NCI-H345 (cell line): ENCODE measurements at regions not wholly inside any gene's neighbourhood (a gene's known extent, or its start where the extent isn't known, plus 50 kb on each side); places are given as distances from the start of the nearest gene placed in this dataset.
"Not testable (repeated sequence)": the region's sequence is repeated elsewhere in the genome, so short reads cannot be mapped to it uniquely, and the experiment has no call there.

Experiments used
- DNase-seq: peaks from one replicate; lab custom pipeline; 2025; lab: John Stamatoyannopoulos, UW

DNA sequence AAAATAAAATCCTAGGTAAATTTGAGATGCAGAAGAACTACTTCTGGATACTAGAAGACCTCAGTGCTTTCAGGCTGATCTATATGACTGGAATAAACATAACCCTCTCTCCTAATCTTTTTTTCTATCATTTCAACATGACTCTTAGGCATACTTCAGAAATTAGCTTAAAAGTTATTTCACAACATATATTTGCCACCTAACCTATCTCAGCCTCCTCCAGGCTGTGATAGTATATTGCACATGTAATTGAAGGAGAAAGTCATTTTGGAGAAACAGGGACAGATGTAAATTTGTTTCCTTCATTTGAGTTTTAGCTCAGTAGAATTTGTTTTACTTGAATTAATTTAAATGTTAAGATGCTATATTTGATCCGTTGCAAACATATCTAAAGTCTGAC lies 1932.3 kb upstream of the CDH6 start:
- DNase-seq, result no peak

DNA sequence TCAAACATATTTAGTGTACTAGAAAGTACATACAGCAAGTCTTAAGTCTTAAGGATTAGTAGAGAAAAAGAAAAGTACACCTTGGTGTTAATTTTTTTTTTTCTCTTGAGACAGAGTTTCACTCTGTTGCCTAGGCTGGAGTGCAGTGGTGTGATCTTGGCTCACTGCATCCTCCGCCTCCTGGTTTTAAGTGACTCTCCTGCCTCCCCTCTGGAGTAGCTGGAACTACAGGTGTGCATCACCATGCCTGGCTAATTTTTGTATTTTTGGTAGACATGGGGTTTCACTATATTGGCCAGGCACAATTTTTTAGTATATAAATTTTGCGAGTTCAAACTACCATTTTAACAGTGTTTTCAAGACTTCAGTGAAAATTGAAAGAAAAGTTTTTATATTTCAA lies 1941.1 kb upstream of the CDH6 start:
- no peak for DNase-seq

DNA sequence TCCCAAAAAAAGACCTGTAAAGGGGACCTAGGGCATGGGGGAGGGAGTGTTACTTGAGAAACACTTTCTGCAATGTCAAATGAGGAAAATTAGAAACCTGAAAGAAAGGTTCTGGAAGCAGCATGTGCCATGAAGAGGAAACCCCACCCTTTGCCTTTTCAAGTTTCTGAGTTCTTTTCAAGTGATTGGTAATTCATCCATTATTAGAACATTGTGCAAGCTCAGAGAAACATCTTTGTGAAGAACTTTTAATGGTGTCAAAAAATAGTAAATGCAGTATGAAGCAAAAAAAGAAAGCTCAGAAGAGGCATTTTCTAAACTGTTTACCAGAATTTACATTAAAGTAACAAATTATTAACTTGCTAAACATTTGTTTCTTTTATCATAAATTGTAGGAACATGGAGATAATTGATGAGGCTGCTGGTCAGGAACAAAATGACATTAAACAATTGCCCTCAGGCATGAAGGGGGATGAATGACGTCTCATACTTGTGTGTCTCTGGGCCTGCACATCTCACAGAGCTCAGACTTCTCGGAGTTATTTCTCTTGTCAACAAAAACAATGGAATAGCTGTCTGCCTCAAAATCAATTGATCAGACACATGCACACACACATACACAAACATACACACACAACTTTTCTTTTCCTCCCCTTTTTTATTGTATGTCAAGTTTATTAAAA lies 1946.0 kb upstream of the CDH6 start:
- DNase-seq, result no peak

DNA sequence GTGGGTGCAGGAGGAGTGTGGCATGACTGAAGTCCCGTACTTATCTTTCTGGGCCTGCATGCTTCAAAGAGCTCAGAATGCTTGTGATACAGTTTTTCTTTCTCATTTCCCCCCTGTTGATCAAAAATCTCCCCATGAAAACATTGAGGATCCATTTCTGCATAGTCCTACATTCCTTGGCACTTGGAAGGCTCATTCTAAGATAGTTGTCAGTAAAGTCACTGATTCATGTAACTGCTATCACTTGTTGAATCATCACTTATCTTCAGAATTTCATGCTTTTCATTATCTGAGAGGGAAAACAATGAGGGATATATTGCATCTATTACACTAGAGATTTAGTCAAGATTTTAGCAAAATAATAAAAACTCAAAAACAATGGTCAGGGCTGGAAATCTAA lies 1953.1 kb upstream of the CDH6 start:
- DNase-seq, result no peak

DNA sequence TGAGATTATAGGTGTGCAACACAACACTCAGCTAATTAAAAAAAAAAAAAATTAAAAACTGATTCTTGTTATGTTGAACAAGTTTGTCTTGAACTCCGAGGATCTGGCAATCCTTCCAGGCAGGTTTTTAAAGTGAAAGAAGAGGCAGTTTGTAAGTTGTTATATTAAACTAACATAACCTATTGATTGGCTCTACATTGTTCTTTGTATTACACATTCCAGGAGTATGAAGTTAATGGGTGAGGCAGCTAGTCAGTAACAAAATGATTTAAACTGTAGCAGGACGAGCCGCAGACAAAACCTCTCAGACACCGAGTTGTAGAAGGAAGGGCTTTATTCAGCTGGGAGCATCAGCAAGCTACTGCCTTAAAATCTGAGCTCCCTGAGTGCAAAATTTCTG lies 1953.9 kb upstream of the CDH6 start:
- no peak for DNase-seq

DNA sequence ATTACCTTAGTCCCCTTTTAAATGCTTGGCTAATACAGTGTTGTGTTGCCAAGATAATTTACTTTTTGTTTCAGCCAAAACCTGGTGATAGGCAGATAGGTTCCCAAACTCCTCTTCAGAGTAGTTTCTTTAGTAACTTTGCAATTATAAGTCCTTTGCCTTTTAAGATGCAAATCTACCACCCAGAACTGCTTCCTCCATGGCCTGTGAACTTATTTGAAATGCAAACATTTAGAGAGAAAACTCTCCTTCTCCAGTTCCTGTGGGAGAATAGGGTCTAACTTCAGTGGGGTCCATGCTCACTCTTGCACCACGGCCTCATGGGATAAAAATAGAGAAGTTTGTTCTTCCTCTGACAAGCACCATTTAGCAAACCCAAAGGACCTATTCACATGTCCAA lies 1955.4 kb upstream of the CDH6 start:
- DNase-seq, result no peak

DNA sequence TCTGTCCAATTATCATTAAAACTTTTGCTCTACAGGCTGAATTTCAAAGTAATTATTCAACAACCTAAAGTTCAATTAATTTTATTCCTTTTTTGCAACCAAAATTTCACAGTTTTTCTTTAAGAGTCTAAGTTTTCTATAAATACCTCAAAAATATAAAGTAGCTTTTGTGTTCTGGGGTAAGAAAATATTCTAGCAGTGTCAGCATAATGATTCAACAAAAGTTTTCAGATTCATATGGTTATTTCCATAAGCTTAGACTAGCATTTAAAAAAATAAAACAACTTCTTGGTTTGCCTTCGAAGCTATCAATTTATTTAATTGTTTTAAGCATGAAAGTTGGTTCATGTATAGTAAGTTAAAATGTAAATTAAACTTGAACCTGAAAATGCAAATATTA lies 1962.3 kb upstream of the CDH6 start:
- no peak for DNase-seq

DNA sequence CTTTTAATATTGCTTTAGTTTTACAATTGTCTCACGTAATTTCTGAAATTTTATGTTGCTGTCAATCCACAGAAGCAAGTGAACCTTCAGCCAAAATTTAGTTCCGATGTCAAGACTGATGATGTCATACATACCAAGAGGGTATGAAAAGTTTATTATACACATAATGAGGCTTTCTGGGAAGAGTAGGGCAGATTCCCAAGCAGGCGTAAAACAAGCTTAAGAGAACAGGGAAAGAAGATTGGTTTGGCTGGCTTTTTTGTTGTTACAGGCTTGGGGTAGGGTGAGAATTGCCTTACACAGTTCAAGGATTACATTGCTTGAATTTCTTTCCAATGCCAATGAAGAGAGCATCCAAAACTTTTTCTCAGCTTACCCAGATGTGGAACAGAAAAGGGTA lies 1962.9 kb upstream of the CDH6 start:
- DNase-seq, result no peak

DNA sequence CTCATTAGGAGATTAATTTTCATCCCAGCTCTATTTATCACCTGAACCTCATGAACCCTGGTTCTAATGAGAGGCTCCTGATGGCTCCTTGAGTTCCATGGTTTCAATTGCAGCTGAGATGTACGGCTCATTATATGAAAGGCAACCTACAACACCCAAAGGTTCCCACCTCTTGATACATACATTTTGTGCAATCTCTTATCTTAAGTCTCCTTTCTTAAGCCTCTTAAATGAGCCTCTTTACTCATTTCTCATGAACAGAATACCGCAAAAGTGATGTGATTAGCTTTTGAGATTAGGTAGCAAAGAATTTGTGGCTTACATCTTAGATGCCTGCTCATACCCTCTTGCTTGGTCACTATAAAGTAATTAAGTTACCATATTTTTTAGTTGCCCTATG lies 1964.0 kb upstream of the CDH6 start:
- no peak for DNase-seq

DNA sequence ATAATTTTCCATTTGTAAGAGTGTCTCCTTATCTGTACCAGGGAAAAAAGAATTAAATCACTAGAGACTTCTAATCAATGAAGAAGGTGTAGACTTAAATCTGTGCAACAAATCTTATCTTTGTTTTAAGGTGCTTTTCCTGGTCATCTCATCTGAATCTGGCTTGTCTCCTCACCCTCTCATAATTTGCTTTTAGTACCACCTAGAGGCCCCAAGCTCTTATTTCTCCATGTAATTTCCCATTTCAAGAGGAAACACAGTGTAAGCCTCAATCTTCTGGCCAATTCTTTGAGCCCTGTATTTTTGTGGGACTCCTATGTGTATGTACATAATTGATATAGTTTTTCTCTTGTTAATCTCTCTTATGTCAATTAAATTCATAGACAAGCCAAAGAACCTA lies 1975.3 kb upstream of the CDH6 start:
- DNase-seq, result no peak

DNA sequence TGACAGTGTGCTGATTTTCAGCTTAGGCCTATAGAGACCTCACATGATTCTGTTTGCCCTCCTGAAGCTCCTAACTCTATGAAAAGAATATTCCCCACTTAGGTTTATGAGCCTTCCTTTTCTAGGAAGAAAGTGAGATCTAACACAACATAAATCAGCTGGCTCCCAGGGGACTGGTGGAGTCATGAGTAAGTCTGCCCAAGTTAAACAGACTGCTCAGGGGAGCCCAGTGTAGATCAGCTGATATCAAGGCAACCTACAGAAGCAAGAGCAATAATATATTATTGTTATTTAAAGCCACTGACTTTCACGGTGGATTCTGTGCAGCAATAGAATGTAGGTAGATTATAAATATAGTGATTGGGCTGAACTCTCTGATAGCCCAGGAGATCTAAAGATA lies 1978.6 kb upstream of the CDH6 start:
- DNase-seq, result no peak

DNA sequence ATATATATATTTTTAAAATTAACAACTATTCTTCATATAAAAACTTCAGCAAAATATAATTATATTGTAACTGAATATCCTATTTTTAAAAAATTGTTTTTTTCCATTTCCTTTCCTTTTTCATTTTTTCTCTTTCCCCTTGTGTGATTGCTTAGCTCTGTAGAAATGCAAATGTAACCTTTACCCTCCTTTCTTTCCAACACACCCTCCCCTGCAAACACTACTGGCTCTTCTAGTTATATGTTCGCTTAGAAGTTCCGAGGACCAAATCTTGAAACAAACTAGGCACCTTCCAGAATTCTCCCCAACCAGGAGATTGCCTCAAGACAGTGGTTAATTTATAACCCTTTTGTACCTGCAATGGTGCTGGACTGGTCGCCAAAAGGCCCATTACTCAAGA lies 1980.0 kb upstream of the CDH6 start:
- no peak for DNase-seq

DNA sequence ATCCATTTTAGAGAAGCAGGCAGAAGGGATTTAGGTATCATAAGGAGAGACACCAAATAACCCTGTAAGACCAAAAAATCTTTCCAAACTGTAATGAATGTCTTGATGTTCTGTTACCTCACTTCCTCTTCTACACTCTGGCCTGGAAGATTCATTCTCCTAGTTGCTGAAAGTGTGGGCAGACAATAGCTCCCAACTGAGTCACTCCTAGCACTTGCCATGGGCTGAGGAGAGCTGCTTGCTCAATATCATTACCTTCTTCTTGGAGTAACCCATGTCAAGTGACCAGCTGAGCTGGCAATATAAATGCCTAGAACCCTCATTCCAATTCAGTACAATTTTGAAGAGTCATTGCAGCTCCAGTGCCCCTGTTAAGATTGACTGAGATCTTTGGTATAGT lies 1985.5 kb upstream of the CDH6 start:
- DNase-seq, result no peak

DNA sequence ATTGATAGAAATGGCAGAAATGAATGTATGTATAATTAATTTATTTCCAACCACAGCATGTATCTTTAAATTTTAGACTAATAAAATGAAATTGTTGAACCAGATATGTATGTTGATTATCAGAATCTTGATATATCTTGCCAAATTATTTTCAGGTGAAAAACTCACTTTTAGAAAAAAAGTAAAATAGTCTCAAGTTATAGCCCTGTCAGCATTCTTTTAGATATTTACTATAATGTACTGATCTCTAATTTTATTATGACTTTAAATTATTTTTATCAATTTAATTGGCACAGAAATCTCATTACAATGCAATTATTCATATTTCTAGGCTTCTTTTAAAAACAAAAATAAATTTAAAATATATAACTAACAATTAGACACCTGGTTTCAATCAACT lies 1990.4 kb upstream of the CDH6 start:
- DNase-seq, result no peak

DNA sequence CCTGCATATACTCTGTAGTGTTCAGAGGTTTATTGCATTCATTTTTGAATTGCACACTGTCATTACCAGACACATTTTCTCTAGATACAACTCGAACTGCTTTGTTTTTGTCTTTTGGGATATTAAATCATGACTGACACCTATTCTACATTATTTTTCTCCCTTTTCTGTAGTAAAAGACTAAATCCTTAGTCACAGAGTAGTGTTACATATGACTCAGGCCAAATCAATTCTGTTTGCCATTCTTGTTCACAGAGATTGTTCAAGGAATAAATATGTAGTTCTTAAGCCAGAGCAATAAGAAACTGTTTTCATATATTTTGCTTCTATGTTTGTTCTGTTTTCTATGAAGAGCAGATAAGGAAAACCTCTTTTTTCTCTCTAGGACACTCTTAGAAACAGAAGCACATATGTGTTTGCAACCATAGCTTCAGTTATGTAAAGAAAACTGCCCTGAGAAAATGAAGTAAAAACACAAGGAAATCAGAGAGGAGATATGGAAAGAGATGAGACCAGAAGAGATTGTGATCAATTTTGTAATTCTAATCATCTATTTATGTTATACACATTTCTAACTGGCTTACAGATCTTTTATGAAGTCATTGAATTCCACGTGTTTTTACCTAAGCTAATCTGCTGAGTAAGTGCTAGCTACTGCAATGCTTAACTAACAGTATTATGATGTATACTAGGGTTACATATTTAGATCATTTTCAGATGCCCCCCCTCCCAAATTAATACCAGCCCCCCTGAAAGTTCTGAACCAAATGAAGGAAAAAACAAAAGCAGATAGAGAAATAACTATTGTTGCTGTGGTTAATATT lies 1995.6 kb upstream of the CDH6 start:
- DNase-seq, result no peak

DNA sequence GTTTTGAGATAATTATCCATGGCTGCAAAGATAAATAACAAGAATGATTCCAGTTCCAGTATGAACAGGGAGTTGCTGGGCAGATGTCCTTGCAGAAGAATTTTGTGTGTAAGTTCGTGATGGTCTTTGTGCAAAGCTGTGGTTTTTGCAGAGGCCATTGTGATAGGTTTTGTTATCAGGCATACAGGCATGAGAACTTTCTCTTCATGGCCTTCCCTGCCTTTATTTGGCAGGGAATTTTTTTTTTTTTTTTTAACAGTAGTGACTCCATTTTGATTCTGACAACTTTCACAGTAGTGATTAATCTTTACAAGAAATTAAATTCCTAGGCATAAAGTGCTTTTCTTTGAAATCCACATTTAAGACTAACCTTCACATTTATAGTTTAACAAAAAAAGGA lies 1999.5 kb upstream of the CDH6 start:
- no peak for DNase-seq

DNA sequence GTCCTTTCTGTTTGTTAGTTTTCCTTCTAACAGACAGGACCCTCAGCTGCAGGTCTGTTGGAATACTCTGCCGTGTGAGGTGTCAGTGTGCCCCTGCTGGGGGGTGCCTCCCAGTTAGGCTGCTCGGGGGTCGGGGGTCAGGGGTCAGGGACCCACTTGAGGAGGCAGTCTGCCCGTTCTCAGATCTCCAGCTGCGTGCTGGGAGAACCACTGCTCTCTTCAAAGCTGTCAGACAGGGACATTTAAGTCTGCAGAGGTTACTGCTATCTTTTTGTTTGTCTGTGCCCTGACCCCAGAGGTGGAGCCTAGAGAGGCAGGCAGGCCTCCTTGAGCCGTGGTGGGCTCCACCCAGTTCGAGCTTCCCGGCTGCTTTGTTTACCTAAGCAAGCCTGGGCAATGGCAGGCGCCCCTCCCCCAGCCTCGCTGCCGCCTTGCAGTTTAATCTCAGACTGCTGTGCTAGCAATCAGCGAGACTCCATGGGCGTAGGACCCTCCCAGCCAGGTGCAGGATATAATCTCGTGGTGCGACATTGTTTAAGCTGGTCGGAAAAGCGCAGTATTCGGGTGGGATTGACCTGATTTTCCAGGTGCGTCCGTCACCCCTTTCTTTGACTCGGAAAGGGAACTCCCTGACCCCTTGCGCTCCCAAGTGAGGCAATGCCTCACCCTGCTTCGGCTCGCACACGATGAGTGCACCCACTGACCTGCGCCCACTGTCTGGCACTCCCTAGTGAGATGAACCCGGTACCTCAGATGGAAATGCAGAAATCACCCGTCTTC lies 2002.0 kb upstream of the CDH6 start:
- DNase-seq, result not testable (repeated sequence)

DNA sequence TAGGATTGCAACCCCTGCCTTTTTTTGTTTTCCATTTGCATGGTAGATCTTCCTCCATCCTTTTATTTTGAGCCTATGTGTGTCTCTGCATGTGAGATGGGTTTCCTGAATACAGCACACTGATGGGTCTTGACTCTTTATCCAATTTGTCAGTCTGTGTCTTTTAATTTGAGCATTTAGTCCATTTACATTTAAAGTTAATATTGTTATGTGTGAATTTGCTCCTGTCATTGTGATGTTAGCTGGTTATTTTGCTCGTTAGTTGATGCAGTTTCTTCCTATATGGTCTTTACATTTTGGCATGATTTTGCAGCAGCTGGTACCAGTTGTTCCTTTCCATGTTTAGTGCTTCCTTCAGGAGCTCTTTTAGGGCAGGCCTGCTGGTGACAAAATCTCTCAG lies 2003.1 kb upstream of the CDH6 start:
- not testable (repeated sequence) for DNase-seq

DNA sequence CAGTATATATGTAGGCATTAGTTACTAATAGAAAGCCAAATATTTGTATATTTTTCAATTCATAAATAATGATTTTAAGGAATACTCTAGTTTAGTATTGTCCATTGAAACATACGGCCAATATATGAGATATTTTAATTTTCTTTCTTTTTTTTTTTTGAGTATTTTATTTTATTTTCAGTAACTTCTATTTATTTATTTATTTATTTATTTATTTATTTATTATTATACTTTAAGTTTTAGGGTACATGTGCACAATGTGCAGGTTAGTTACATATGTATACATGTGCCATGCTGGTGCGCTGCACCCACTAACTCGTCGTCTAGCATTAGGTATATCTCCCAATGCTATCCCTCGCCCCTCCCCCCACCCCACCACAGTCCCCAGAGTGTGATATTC lies 2007.1 kb upstream of the CDH6 start:
- DNase-seq, result not testable (repeated sequence)

DNA sequence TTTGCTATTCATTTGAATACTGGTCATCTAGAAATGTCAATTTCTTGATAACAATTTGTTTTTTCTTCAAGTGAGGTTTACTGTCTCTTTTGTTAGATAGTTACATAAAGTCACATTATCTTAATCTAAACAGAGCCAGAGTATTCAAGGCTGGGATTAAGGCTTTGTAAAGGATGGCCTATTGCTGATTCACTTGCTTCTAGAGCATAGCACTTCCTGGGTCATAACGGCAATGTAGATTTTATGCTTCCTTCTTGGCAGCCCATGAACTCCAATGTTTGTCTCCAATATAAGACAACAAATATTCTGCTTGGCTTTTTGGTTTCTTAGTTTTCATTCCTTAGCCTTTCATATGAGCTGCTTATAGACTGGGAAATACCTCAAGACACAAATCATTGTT lies 2007.9 kb upstream of the CDH6 start:
- no peak for DNase-seq

DNA sequence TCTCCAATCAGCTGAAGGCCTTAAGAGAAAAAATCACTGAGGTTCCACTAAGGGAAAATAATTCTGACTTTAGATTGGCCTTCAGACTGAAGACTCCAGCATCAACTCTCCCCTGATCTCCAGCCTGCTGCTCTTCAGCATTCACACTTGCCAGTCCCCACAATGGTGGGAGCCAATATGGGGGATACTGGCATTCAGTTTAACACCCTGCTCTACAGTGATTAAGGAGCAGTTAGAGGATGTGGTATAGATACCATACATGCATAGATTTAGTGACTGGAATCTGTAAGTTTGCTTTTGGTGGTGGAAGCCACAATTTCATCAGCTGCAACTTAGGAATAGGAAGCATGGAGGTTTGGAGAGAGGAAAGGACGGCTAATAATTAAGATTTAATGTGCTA lies 2017.7 kb upstream of the CDH6 start:
- DNase-seq, result no peak

DNA sequence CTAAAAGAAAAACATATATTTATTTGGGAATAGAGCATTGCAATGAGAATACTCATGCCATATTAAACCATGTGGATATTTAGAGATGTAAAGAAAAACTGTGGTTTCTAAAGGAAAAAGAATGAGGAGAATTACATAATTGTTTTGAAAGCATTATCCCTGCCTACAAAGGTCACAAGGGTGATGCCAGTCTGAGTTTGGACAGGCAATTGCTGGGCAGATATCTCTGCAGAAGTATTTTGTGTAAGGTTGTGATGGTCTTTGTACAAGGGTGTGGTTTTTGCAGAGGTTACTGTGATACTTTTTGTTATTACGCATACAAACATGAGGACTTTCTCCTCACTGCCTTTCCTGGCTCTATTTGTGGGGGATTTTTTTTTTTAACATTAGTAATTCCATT lies 2022.9 kb upstream of the CDH6 start:
- DNase-seq, result no peak

DNA sequence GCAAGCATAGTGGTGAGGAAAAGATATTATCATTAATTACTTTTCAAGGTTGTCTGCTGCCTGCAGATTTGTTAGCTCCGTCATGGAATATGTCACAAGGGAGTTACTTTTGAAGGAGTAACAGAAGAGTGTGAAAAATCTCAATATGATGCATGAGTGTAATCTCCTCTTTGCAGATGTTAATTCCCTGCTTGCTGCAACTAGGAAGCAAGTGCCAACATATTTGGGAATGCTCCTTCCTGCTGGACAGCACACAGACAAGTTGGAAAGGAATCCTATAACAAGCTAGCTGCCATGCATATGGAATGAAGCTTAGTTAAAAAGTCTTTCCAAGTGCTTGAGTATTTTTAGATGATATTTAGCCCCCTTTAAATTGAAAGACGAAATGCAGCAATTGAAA lies 2023.6 kb upstream of the CDH6 start:
- no peak for DNase-seq
